ENCODE measurements at regions not wholly inside any gene's neighbourhood (a gene's known extent, or its start where the extent isn't known, plus 50 kb on each side); places are given as distances from the start of the nearest gene placed in this dataset.
"Not testable (repeated sequence)": the region's sequence is repeated elsewhere in the genome, so short reads cannot be mapped to it uniquely, and the experiment has no call there.

GRCh38 chr20:43350694-43351093 lies 107.0 kb upstream of the SRSF6 start:
- not testable (repeated sequence) for TF ChIP-seq CTCF (conservative IDR thresholded peaks at IDR 0.05); EZH2 (IDR thresholded peaks at IDR 0.05; ENCODE audit: low read depth)

Measured in PC-9 (cell line).